ENCODE measurements at regions not wholly inside any gene's neighbourhood (a gene's known extent, or its start where the extent isn't known, plus 50 kb on each side); places are given as distances from the start of the nearest gene placed in this dataset.

- TF ChIP-seq CTCF (IDR thresholded peaks at IDR 0.05; ENCODE audit: low read depth, low read length, poor library complexity, severe bottlenecking): no peak
- no peak for TF ChIP-seq EZH2phosphoT487 (IDR thresholded peaks at IDR 0.05; ENCODE audit: borderline replicate concordance, low read length)
These were observed 105.7 kb downstream of the GRIN2B start for GRCh38 chr12:13875744-13876143.
